Endothelial cell (in vitro differentiated cells): ENCODE measurements at regions not wholly inside any gene's neighbourhood (a gene's known extent, or its start where the extent isn't known, plus 50 kb on each side); places are given as distances from the start of the nearest gene placed in this dataset.

Experiments
- DNase-seq: peaks from one replicate; pipeline ENCODE4 v3.0.0; 2021; ENCODE audit warnings: low spot score
- H3K27ac Mint-ChIP-seq: one replicate; pipeline ENCODE4 v1.8.0; 2021; ENCODE audit warnings: mixed read lengths, inconsistent platforms; ENCODE audit not compliant: unreplicated experiment
- H3K27me3 Mint-ChIP-seq: one replicate; pipeline ENCODE4 v1.8.0; 2021; ENCODE audit warnings: mild to moderate bottlenecking, moderate library complexity, mixed read lengths, inconsistent platforms; ENCODE audit not compliant: unreplicated experiment
- H3K36me3 Mint-ChIP-seq: one replicate; pipeline ENCODE4 v1.8.0; 2021; ENCODE audit warnings: mild to moderate bottlenecking, low read depth, mixed read lengths, inconsistent platforms; ENCODE audit not compliant: unreplicated experiment
- H3K4me1 Mint-ChIP-seq: one replicate; pipeline ENCODE4 v1.8.0; 2021; ENCODE audit warnings: mild to moderate bottlenecking, mixed read lengths, inconsistent platforms; ENCODE audit not compliant: unreplicated experiment
- H3K4me3 Mint-ChIP-seq: one replicate; pipeline ENCODE4 v1.8.0; 2021; ENCODE audit warnings: mild to moderate bottlenecking, mixed read lengths, inconsistent platforms; ENCODE audit not compliant: unreplicated experiment
- H3K9me3 Mint-ChIP-seq: one replicate; pipeline ENCODE4 v1.8.0; 2021; ENCODE audit warnings: mixed read lengths, inconsistent platforms; ENCODE audit not compliant: unreplicated experiment
- CTCF ChIP-seq: fragments of 200-600 bp; sonication (generic); IDR thresholded peaks from one replicate; pipeline ENCODE4 v1.5.0; 2021; ENCODE audit warnings: antibody characterized with exemption; ENCODE audit not compliant: unreplicated experiment

DNA sequence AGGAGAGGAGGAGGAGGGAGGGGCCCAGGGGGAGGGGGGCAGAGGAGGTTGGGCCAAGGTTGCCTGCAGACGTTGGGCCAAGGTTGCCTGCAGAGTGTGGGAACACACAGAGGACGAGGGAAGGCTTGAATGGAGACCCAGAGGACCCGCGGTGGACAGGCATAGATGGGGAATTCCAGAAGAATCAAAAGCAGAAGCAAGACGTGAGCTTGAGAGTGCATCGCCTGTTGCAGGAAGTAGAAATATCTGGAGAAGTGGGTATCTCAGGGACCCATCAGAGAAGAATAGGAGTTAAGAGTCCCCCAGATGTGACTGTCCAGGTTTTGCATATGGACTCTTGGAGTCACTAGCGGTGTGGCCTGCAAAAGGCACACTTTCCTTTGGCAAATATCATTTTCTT lies 670.2 kb downstream of the TBC1D22A start:
- Mint-ChIP-seq H3K4me3 (no peak overlapping the region), H3K27ac (no peak overlapping the region), H3K9me3 (peaks cover 30% of the 10 kb centered on the region)

DNA sequence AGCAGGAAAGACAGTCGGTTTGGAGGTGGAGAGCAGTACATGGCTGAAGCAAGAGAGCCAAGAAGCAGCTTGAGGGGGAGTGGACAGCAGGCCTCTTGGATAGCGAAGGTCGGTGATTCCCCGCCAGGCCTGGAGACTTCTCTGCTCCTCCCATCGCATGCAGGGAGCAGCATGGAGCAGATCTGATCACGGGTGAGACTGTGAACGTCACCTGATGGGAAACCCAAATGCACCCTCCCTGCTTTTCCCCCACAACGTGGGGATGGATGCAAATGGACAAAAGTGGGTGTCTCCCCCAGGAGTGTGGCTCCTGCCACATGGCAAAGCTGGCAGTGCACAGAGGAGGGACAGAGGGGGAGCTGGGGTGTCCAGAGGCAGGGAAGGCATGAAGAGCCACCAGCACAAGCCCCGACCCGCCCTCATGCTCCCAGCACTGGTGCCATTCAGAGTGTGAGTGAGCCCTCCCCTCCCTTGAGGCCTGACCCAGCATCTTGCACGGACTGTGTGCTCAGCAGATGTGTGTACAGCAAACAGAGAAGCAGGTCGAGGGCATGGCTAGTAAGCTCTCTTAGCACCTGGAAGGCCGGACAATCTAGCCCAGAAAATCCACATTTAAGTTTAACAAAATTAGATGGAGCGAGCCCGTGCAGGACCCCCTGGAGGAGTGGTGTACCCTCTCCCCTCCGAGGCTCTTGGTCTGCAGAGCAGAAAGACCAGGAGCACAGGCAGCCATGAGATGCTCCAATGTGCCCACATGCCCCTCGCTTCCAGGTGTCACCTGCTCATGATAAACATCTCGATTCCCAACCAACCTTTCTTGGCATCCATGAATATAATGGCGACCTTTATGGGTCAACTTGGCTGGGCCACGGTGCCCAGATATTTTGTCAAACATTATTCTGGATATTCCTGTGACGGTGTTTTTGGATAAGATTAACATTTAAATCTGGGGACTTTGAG lies 661.7 kb downstream of the TBC1D22A start:
- no peaks in the 10 kb centered on the region for H3K4me1 Mint-ChIP-seq
- peaks cover 20% of the 10 kb centered on the region for H3K36me3 Mint-ChIP-seq
- DNase-seq: no peak
- peak overlapping the region; percentile 47 for H3K4me3 Mint-ChIP-seq
- peaks cover 7% of the 10 kb centered on the region for H3K27me3 Mint-ChIP-seq
- H3K27ac Mint-ChIP-seq: no peak overlapping the region
- TF ChIP-seq CTCF: no peak
- H3K9me3 Mint-ChIP-seq: peaks cover 48% of the 10 kb centered on the region

More for the DNA sequence above, 670.2 kb downstream of the TBC1D22A start:
- no peak for TF ChIP-seq CTCF
- H3K27me3 Mint-ChIP-seq: peaks cover 2% of the 10 kb centered on the region
- H3K4me1 Mint-ChIP-seq: no peaks in the 10 kb centered on the region
- DNase-seq: no peak
- no peaks in the 10 kb centered on the region for H3K36me3 Mint-ChIP-seq

DNA sequence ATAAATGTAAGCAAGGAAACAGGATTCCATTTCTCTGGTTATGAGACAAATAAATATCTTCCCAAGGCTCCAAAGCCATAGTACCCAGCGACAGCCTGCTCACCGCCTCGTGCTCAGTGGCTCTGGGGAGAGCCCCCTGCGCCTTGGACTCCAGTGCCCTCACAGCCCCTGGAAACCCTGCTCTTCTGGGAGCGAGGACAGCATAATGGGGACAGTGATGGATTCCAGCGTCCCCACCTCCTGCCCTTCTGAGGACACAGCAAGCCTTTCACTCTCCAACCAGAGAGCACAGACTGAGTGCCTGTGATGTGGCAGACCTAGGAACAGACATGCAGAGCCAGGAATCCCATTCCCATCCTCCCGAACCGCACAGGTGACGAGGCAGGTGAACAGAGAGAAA lies 660.8 kb downstream of the TBC1D22A start:
- H3K36me3 Mint-ChIP-seq: peaks cover 24% of the 10 kb centered on the region
- TF ChIP-seq CTCF: no peak
- H3K27me3 Mint-ChIP-seq: peaks cover 7% of the 10 kb centered on the region
- no peak for DNase-seq
- no peak overlapping the region for H3K4me3 Mint-ChIP-seq
- no peak overlapping the region for H3K27ac Mint-ChIP-seq
- no peaks in the 10 kb centered on the region for H3K4me1 Mint-ChIP-seq
- peaks cover 51% of the 10 kb centered on the region for H3K9me3 Mint-ChIP-seq

- no peak overlapping the region for H3K27ac Mint-ChIP-seq
- DNase-seq: no peak
- TF ChIP-seq CTCF: no peak
- H3K27me3 Mint-ChIP-seq: peaks cover 7% of the 10 kb centered on the region
- H3K36me3 Mint-ChIP-seq: peaks cover 28% of the 10 kb centered on the region
- H3K4me3 Mint-ChIP-seq: no peak overlapping the region
- no peaks in the 10 kb centered on the region for H3K4me1 Mint-ChIP-seq
- peaks cover 54% of the 10 kb centered on the region for H3K9me3 Mint-ChIP-seq
Observed at GRCh38 chr22:47422736-47423135, 660.3 kb downstream of the TBC1D22A start.

DNA sequence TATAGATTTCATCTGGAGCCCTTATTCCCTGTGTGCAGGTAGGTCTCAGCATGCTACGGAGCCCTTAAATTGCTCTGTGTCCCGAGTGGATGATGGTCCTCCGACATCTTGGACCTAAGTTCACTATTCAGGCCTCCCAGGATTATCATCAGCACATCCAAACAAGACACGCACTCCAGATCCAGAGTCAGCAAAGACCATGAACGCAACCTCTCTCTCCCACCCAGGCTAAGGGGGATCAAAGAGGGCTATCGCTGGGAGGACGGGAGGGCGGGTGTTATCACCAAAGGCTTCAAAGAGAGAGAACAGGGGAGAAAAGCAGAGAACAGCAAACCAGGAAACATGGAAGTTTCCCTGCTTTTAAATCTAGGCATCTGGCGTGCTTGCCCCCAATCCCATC lies 659.4 kb downstream of the TBC1D22A start:
- no peak overlapping the region for H3K27ac Mint-ChIP-seq
- H3K36me3 Mint-ChIP-seq: peaks cover 28% of the 10 kb centered on the region

More for the DNA sequence above, 659.4 kb downstream of the TBC1D22A start:
- Mint-ChIP-seq H3K4me3 (no peak overlapping the region), H3K4me1 (no peaks in the 10 kb centered on the region), H3K27me3 (peaks cover 7% of the 10 kb centered on the region), H3K9me3 (peaks cover 60% of the 10 kb centered on the region)
- DNase-seq: no peak
- TF ChIP-seq CTCF: no peak
